Sigmoid colon (tissue), 4 donors: ENCODE measurements at regions not wholly inside any gene's neighbourhood (a gene's known extent, or its start where the extent isn't known, plus 50 kb on each side); places are given as distances from the start of the nearest gene placed in this dataset.

Experiments used
- EP300 ChIP-seq, 4 donors: sonication (generic); formaldehyde crosslinking; IDR thresholded peaks; one replicate each; pipeline ENCODE4 v1.6.1; 2017; ENCODE audit warnings: antibody characterized with exemption in 4 of 4
- POLR2A ChIP-seq, 2 donors: fragments of 450-650 bp; IDR thresholded peaks; one replicate each; pipeline ENCODE4 v1.6.1; 2016; ENCODE audit warnings: antibody characterized with exemption in 2 of 2, mild to moderate bottlenecking in 2 of 2, moderate library complexity in 2 of 2
- POLR2AphosphoS5 ChIP-seq, 4 donors: sonication (generic); formaldehyde crosslinking; IDR thresholded peaks; one replicate each; pipeline ENCODE4 v1.6.1; 2017; ENCODE audit warnings: antibody characterized with exemption in 4 of 4
- TF ChIP-seq, protein P1 (sequence below), 4 experiments: fragments of 450-650 bp in 3 of 4; fragments of 200-600 bp in 1 of 4; IDR thresholded peaks; one replicate each; pipeline ENCODE4 v1.5.1; 2016 to 2019; ENCODE audit warnings: antibody characterized with exemption in 4 of 4, mild to moderate bottlenecking in 3 of 4, moderate library complexity in 2 of 4

DNA sequence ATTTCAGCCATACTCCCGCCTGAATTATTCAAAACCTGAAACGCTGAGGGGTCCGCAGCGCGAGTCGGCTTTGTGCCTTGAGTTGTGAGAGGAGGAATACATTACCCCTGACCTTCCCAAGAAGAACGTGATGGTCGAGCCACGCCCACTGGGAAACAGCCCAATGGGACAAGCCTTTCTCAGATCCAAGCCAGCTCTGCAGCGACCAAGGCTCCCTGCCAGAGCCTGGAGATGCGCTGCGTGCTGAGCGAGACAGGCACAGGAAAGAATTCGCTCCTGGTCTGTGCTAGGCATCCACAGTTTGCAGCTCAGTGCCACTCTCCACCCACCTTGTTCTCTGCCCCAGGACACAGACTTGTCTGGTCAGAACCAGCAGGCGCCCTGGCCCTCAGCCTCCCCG is 74.1 kb upstream of the GLI2 start:
- TF ChIP-seq, protein P1, sequence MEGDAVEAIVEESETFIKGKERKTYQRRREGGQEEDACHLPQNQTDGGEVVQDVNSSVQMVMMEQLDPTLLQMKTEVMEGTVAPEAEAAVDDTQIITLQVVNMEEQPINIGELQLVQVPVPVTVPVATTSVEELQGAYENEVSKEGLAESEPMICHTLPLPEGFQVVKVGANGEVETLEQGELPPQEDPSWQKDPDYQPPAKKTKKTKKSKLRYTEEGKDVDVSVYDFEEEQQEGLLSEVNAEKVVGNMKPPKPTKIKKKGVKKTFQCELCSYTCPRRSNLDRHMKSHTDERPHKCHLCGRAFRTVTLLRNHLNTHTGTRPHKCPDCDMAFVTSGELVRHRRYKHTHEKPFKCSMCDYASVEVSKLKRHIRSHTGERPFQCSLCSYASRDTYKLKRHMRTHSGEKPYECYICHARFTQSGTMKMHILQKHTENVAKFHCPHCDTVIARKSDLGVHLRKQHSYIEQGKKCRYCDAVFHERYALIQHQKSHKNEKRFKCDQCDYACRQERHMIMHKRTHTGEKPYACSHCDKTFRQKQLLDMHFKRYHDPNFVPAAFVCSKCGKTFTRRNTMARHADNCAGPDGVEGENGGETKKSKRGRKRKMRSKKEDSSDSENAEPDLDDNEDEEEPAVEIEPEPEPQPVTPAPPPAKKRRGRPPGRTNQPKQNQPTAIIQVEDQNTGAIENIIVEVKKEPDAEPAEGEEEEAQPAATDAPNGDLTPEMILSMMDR (IDR thresholded peaks at IDR 0.05): no peak
- TF ChIP-seq POLR2AphosphoS5 (IDR thresholded peaks at IDR 0.05) (no peak), POLR2A (IDR thresholded peaks at IDR 0.05) (no peak), EP300 (IDR thresholded peaks at IDR 0.05) (no peak)
